ENCODE measurements at regions not wholly inside any gene's neighbourhood (a gene's known extent, or its start where the extent isn't known, plus 50 kb on each side); places are given as distances from the start of the nearest gene placed in this dataset.
"Not testable (repeated sequence)": the region's sequence is repeated elsewhere in the genome, so short reads cannot be mapped to it uniquely, and the experiment has no call there.

GRCh38 chr2:176879426-176879995, 333.1 kb upstream of the HNRNPA3 start:
- no peaks in the 10 kb centered on the region for H3K27me3 Mint-ChIP-seq (ENCODE audit: low read depth)
- ChIA-PET CTCF (no interaction called here), POLR2A (no interaction called here)
- H3K9me3 Mint-ChIP-seq, result 0 out of 2 replicates have a peak, but pooled peaks cover 8% of the 10 kb centered on the region
- H3K36me3 Mint-ChIP-seq, result no peaks in the 10 kb centered on the region
- DNase-seq (ENCODE audit: low spot score) (no peak), ATAC-seq (no peak)
- TF ChIP-seq CREB1 (CRISPR knock-in tag; IDR thresholded peaks at IDR 0.05) (no peak), CREM (CRISPR knock-in tag; IDR thresholded peaks at IDR 0.05) (no peak), GRHL2 (CRISPR knock-in tag; IDR thresholded peaks at IDR 0.05; ENCODE audit: insufficient replicate concordance, severe bottlenecking) (no peak), ATF2 (CRISPR knock-in tag; IDR thresholded peaks at IDR 0.05; ENCODE audit: borderline replicate concordance, low read depth) (no peak), ZBTB21 (CRISPR knock-in tag; IDR thresholded peaks at IDR 0.05; ENCODE audit: borderline replicate concordance) (no peak), CDX4 (CRISPR knock-in tag; IDR thresholded peaks at IDR 0.05; ENCODE audit: borderline replicate concordance) (no peak), ERG (CRISPR knock-in tag; IDR thresholded peaks at IDR 0.05) (no peak), ZNF396 (CRISPR knock-in tag; IDR thresholded peaks at IDR 0.05; ENCODE audit: borderline replicate concordance) (no peak), NR2C2 (CRISPR knock-in tag; IDR thresholded peaks at IDR 0.05) (no peak), TP53 (CRISPR knock-in tag; IDR thresholded peaks at IDR 0.05) (no peak), TEAD4 (CRISPR knock-in tag; IDR thresholded peaks at IDR 0.05) (no peak), RELA (CRISPR knock-in tag; IDR thresholded peaks at IDR 0.05; ENCODE audit: borderline replicate concordance) (no peak), ZNF138 (CRISPR knock-in tag; conservative IDR thresholded peaks at IDR 0.05) (no peak), ZNF416 (CRISPR knock-in tag; IDR thresholded peaks at IDR 0.05) (no peak), ZNF423 (CRISPR knock-in tag; IDR thresholded peaks at IDR 0.05) (no peak), RORB (CRISPR knock-in tag; IDR thresholded peaks at IDR 0.05) (no peak; the same call in 1 of the 2 replicates)
- no peak overlapping the region for H3K4me3 Mint-ChIP-seq
- no peak overlapping the region for H3K27ac Mint-ChIP-seq
- no peaks in the 10 kb centered on the region for H3K4me1 Mint-ChIP-seq

GRCh38 chr2:176882045-176882444, 330.5 kb upstream of the HNRNPA3 start:
- H3K36me3 Mint-ChIP-seq; ATAC-seq; DNase-seq (ENCODE audit: low spot score); H3K4me1 Mint-ChIP-seq; H3K4me3 Mint-ChIP-seq; POLR2A ChIA-PET; H3K27me3 Mint-ChIP-seq (ENCODE audit: low read depth); CTCF ChIA-PET; H3K9me3 Mint-ChIP-seq; H3K27ac Mint-ChIP-seq: not testable (repeated sequence)

GRCh38 chr2:176885001-176885643, 327.5 kb upstream of the HNRNPA3 start:
- TF ChIP-seq ZNF121 (CRISPR knock-in tag; IDR thresholded peaks at IDR 0.05) (no peak), MLX (CRISPR knock-in tag; IDR thresholded peaks at IDR 0.05) (no peak), HMGA2 (CRISPR knock-in tag; IDR thresholded peaks at IDR 0.05) (no peak), NFYB (CRISPR knock-in tag; conservative IDR thresholded peaks at IDR 0.05; ENCODE audit: low read depth) (no peak), CREM (CRISPR knock-in tag; IDR thresholded peaks at IDR 0.05) (no peak)
- Mint-ChIP-seq H3K27me3 (ENCODE audit: low read depth) (no peaks in the 10 kb centered on the region), H3K36me3 (no peaks in the 10 kb centered on the region), H3K9me3 (0 out of 2 replicates have a peak, but pooled peaks cover 4% of the 10 kb centered on the region), H3K4me1 (peaks cover 10% of the 10 kb centered on the region), H3K4me3 (no peak overlapping the region), H3K27ac (no peak overlapping the region)
- CTCF ChIA-PET, result no interaction called here
- DNase-seq (ENCODE audit: low spot score) (no peak), ATAC-seq (no peak)
- POLR2A ChIA-PET, result no interaction called here

Measured in WTC11 (cell line).